CD4-positive, alpha-beta memory T cell (primary cell): ENCODE measurements at regions not wholly inside any gene's neighbourhood (a gene's known extent, or its start where the extent isn't known, plus 50 kb on each side); places are given as distances from the start of the nearest gene placed in this dataset.

ENCODE experiments used
- CTCF ChIA-PET: fragments of 350-600 bp; sonication (Branson Sonifier 250); formaldehyde crosslinking; loops from one replicate; lab custom pipeline; 2021; ENCODE audit warnings: inconsistent platforms; ENCODE audit not compliant: partially characterized antibody; lab: Charles Lee
- POLR2A ChIA-PET: fragments of 350-600 bp; sonication (Branson Sonifier 250); formaldehyde crosslinking; loops from one replicate; lab custom pipeline; 2021; ENCODE audit not compliant: partially characterized antibody; lab: Charles Lee
- DNase-seq, 5 donors: peaks; one replicate each; pipeline versions ENCODE4 v3.0.0 to v3.0.0-alpha.2; 2020 to 2022; ENCODE audit warnings: mixed read lengths in 1 of 5
- H3K27ac ChIP-seq: one replicate; pipeline ENCODE4 v1.7.0; 2013; ENCODE audit warnings: low read depth, low read length
- H3K27me3 ChIP-seq: 2 replicates; pipeline ENCODE4 v1.7.0; 2013; ENCODE audit warnings: mild to moderate bottlenecking, low read length, moderate library complexity; ENCODE audit not compliant: insufficient read depth
- H3K36me3 ChIP-seq: 2 replicates; pipeline ENCODE4 v1.7.0; 2013; ENCODE audit warnings: mild to moderate bottlenecking, low read length, moderate library complexity; ENCODE audit not compliant: insufficient read depth
- H3K4me1 ChIP-seq: 2 replicates; pipeline ENCODE4 v1.7.0; 2013; ENCODE audit warnings: mild to moderate bottlenecking, low read length, moderate library complexity; ENCODE audit not compliant: insufficient read depth
- H3K4me3 ChIP-seq, 2 donors: one replicate each; pipeline ENCODE4 v1.7.0; 2013; ENCODE audit warnings: low read length in 2 of 2, mild to moderate bottlenecking in 1 of 2
- H3K9me3 ChIP-seq, 2 donors: one replicate each; pipeline ENCODE4 v1.7.0; 2013; ENCODE audit warnings: low read length in 2 of 2, control low read depth in 1 of 2; ENCODE audit not compliant: control insufficient read depth in 1 of 2
- H3K27ac Mint-ChIP-seq, 7 donors: one replicate each; pipeline ENCODE4 v1.8.0; 2020 to 2021; ENCODE audit warnings: mixed read lengths in 7 of 7, mild to moderate bottlenecking in 6 of 7, inconsistent platforms in 3 of 7, moderate library complexity in 3 of 7
- H3K27me3 Mint-ChIP-seq, 2 donors: one replicate each; pipeline ENCODE4 v1.8.0; 2020 to 2021; ENCODE audit warnings: mixed read lengths in 2 of 2
- H3K36me3 Mint-ChIP-seq, 2 donors: one replicate each; pipeline ENCODE4 v1.8.0; 2020 to 2021; ENCODE audit warnings: mixed read lengths in 2 of 2, inconsistent platforms in 1 of 2, mild to moderate bottlenecking in 1 of 2
- H3K4me1 Mint-ChIP-seq, 4 donors: one replicate each; pipeline ENCODE4 v1.8.0; 2020 to 2021; ENCODE audit warnings: mixed read lengths in 4 of 4, mild to moderate bottlenecking in 1 of 4
- H3K4me3 Mint-ChIP-seq, 8 donors: one replicate each; pipeline ENCODE4 v1.8.0; 2020 to 2021; ENCODE audit warnings: mixed read lengths in 8 of 8, mild to moderate bottlenecking in 7 of 8, moderate library complexity in 6 of 8, inconsistent platforms in 3 of 8
- H3K9me3 Mint-ChIP-seq, 8 donors: one replicate each; pipeline ENCODE4 v1.8.0; 2020 to 2021; ENCODE audit warnings: mixed read lengths in 8 of 8, mild to moderate bottlenecking in 5 of 8, inconsistent platforms in 3 of 8, moderate library complexity in 1 of 8
- intact Hi-C: fragments of 100-400 bp; cut with micrococcal nuclease; formaldehyde crosslinking; loops from one replicate; pipeline ENCODE4 v1.15.1; 2023

- intact Hi-C loops = no loop called here
- Histone ChIP-seq H3K4me3 (no peak overlapping the region), H3K27me3 (no peaks in the 10 kb centered on the region), H3K4me1 (no peaks in the 10 kb centered on the region), H3K9me3 (no peaks in the 10 kb centered on the region), H3K36me3 (no peaks in the 10 kb centered on the region), H3K27ac (no peak overlapping the region)
- H3K36me3 Mint-ChIP-seq = no peaks in the 10 kb centered on the region
- no peak for DNase-seq
- no peak overlapping the region for H3K4me3 Mint-ChIP-seq
- no peaks in the 10 kb centered on the region for H3K4me1 Mint-ChIP-seq
- no peak overlapping the region for H3K27ac Mint-ChIP-seq
- peaks cover 0 to 2% (median 0%) of the 10 kb centered on the region in 8 donors for H3K9me3 Mint-ChIP-seq
- POLR2A ChIA-PET = no interaction called here
- CTCF ChIA-PET = no interaction called here
- peaks cover 3 to 5% of the 10 kb centered on the region in 2 donors for H3K27me3 Mint-ChIP-seq
Observed at GRCh38 chr18:45119876-45120275, 439.2 kb downstream of the SETBP1 start.

- Mint-ChIP-seq H3K27ac (no peak overlapping the region), H3K4me3 (no peak overlapping the region), H3K9me3 (peaks cover 0 to 2% (median 0%) of the 10 kb centered on the region in 8 donors), H3K36me3 (no peaks in the 10 kb centered on the region), H3K4me1 (no peaks in the 10 kb centered on the region), H3K27me3 (peaks cover 0 to 5% of the 10 kb centered on the region in 2 donors)
- ChIA-PET POLR2A (no interaction called here), CTCF (no interaction called here)
- no peaks in the 10 kb centered on the region for H3K9me3 ChIP-seq
- no peaks in the 10 kb centered on the region for H3K4me1 ChIP-seq
- no peak overlapping the region for H3K4me3 ChIP-seq
- no peaks in the 10 kb centered on the region for H3K36me3 ChIP-seq
- no peak overlapping the region for H3K27ac ChIP-seq
- DNase-seq = no peak
- intact Hi-C loops = no loop called here
- no peaks in the 10 kb centered on the region for H3K27me3 ChIP-seq
Observed at GRCh38 chr18:45121146-45121545, 440.5 kb downstream of the SETBP1 start.

GRCh38 chr18:45122506-45122905 lies 441.8 kb downstream of the SETBP1 start:
- Histone ChIP-seq H3K4me1 (no peaks in the 10 kb centered on the region), H3K27me3 (no peaks in the 10 kb centered on the region), H3K9me3 (no peaks in the 10 kb centered on the region), H3K4me3 (no peak overlapping the region), H3K27ac (no peak overlapping the region), H3K36me3 (no peaks in the 10 kb centered on the region)
- Mint-ChIP-seq H3K9me3 (peaks cover 0 to 2% (median 0%) of the 10 kb centered on the region in 8 donors), H3K27me3 (peaks cover 2 to 5% of the 10 kb centered on the region in 2 donors), H3K4me1 (no peaks in the 10 kb centered on the region), H3K27ac (no peak overlapping the region), H3K4me3 (no peak overlapping the region), H3K36me3 (no peaks in the 10 kb centered on the region)
- POLR2A ChIA-PET = no interaction called here
- intact Hi-C loops = no loop called here
- CTCF ChIA-PET = no interaction called here
- no peak for DNase-seq

GRCh38 chr18:45127405-45127804 lies 446.7 kb downstream of the SETBP1 start:
- no peaks in the 10 kb centered on the region for H3K36me3 Mint-ChIP-seq
- H3K27me3 Mint-ChIP-seq = peaks cover 3 to 4% of the 10 kb centered on the region in 2 donors
- H3K4me3 Mint-ChIP-seq = no peak overlapping the region
- ChIA-PET POLR2A (no interaction called here), CTCF (no interaction called here)
- H3K36me3 ChIP-seq = no peaks in the 10 kb centered on the region
- no peaks in the 10 kb centered on the region for H3K9me3 ChIP-seq
- H3K27me3 ChIP-seq = no peaks in the 10 kb centered on the region
- H3K9me3 Mint-ChIP-seq = peaks cover 0 to 3% (median 0%) of the 10 kb centered on the region in 8 donors
- no peak overlapping the region for H3K27ac ChIP-seq
- no peak for DNase-seq
- intact Hi-C loops = no loop called here
- no peak overlapping the region for H3K27ac Mint-ChIP-seq
- H3K4me3 ChIP-seq = no peak overlapping the region
- H3K4me1 ChIP-seq = no peaks in the 10 kb centered on the region
- H3K4me1 Mint-ChIP-seq = no peaks in the 10 kb centered on the region

- no peaks in the 10 kb centered on the region for H3K27me3 ChIP-seq
- Mint-ChIP-seq H3K4me3 (no peak overlapping the region), H3K4me1 (no peaks in the 10 kb centered on the region), H3K27me3 (peaks cover 2 to 4% of the 10 kb centered on the region in 2 donors), H3K36me3 (no peaks in the 10 kb centered on the region), H3K9me3 (peaks cover 0 to 3% (median 0%) of the 10 kb centered on the region in 8 donors), H3K27ac (no peak overlapping the region)
- no peaks in the 10 kb centered on the region for H3K9me3 ChIP-seq
- ChIA-PET CTCF (no interaction called here), POLR2A (no interaction called here)
- H3K36me3 ChIP-seq = no peaks in the 10 kb centered on the region
- no peak overlapping the region for H3K27ac ChIP-seq
- intact Hi-C loops = no loop called here
- H3K4me1 ChIP-seq = no peaks in the 10 kb centered on the region
- no peak overlapping the region for H3K4me3 ChIP-seq
- no peak for DNase-seq
Observed at GRCh38 chr18:45133276-45133675, 452.6 kb downstream of the SETBP1 start.

GRCh38 chr18:45136381-45137086 lies 455.8 kb downstream of the SETBP1 start:
- intact Hi-C loops = no loop called here
- Mint-ChIP-seq H3K27me3 (peaks cover 0 to 2% of the 10 kb centered on the region in 2 donors), H3K9me3 (no peaks in the 10 kb centered on the region), H3K36me3 (no peaks in the 10 kb centered on the region), H3K4me3 (no peak overlapping the region), H3K27ac (no peak overlapping the region), H3K4me1 (no peaks in the 10 kb centered on the region)
- H3K4me1 ChIP-seq = no peaks in the 10 kb centered on the region
- H3K27me3 ChIP-seq = no peaks in the 10 kb centered on the region
- H3K36me3 ChIP-seq = no peaks in the 10 kb centered on the region
- no peak overlapping the region for H3K4me3 ChIP-seq
- DNase-seq = no peak
- no peak overlapping the region for H3K27ac ChIP-seq
- CTCF ChIA-PET = no interaction called here
- POLR2A ChIA-PET = no interaction called here
- H3K9me3 ChIP-seq = no peaks in the 10 kb centered on the region

GRCh38 chr18:45137087-45137419 lies 456.4 kb downstream of the SETBP1 start:
- intact Hi-C loops = no loop called here
- H3K9me3 Mint-ChIP-seq = peaks cover 0 to 2% (median 0%) of the 10 kb centered on the region in 8 donors

More at GRCh38 chr18:45137087-45137419, 456.4 kb downstream of the SETBP1 start:
- no peaks in the 10 kb centered on the region for H3K4me1 ChIP-seq
- Mint-ChIP-seq H3K36me3 (no peaks in the 10 kb centered on the region), H3K27ac (no peak overlapping the region), H3K4me1 (no peaks in the 10 kb centered on the region), H3K4me3 (no peak overlapping the region), H3K27me3 (peaks cover 0 to 2% of the 10 kb centered on the region in 2 donors)
- POLR2A ChIA-PET = no interaction called here
- CTCF ChIA-PET = no interaction called here
- no peaks in the 10 kb centered on the region for H3K27me3 ChIP-seq
- no peak for DNase-seq
- H3K36me3 ChIP-seq = no peaks in the 10 kb centered on the region
- H3K4me3 ChIP-seq = no peak overlapping the region
- H3K9me3 ChIP-seq = no peaks in the 10 kb centered on the region
- no peak overlapping the region for H3K27ac ChIP-seq
